ENCODE measurements at regions not wholly inside any gene's neighbourhood (a gene's known extent, or its start where the extent isn't known, plus 50 kb on each side); places are given as distances from the start of the nearest gene placed in this dataset.

GRCh38 chrX:20727447-20727846, 460.7 kb upstream of the RPS6KA3 start:
- Histone ChIP-seq H3K36me3 (ENCODE audit: control insufficient read depth in 2 of 2, insufficient read depth in 1 of 2, low read length in 2 of 2) (no peaks in the 10 kb centered on the region), H3K9me3 (ENCODE audit: control insufficient read depth, insufficient read depth, low read depth, low read length) (no peaks in the 10 kb centered on the region; the same call in 1 of the 2 replicates), H3K27ac (ENCODE audit: extremely low read depth, low read depth, low read length) (no peak overlapping the region), H3K4me1 (ENCODE audit: control insufficient read depth, insufficient read depth, low read length) (no peaks in the 10 kb centered on the region), H3K4me3 (ENCODE audit: low read depth, low read length) (no peak overlapping the region)
- POLR2A ChIA-PET = no interaction called here
- CTCF ChIA-PET = no interaction called here
- no peak for TF ChIP-seq ZNF658 (tag by site-specific recombination; IDR thresholded peaks at IDR 0.05)
- TF ChIP-seq SP3 (tag by site-specific recombination; IDR thresholded peaks at IDR 0.05) = no peak

GRCh38 chrX:20720954-20721626, 454.4 kb upstream of the RPS6KA3 start:
- Histone ChIP-seq H3K27ac (ENCODE audit: extremely low read depth, low read depth, low read length) (no peak overlapping the region), H3K4me1 (ENCODE audit: control insufficient read depth, insufficient read depth, low read length) (no peaks in the 10 kb centered on the region), H3K4me3 (ENCODE audit: low read depth, low read length) (no peak overlapping the region), H3K9me3 (ENCODE audit: control insufficient read depth, insufficient read depth, low read depth, low read length) (no peaks in the 10 kb centered on the region; the same call in 1 of the 2 replicates), H3K36me3 (ENCODE audit: control insufficient read depth in 2 of 2, insufficient read depth in 1 of 2, low read length in 2 of 2) (no peaks in the 10 kb centered on the region)
- TF ChIP-seq ZNF433 (tag by site-specific recombination; IDR thresholded peaks at IDR 0.05; ENCODE audit: low read depth) = no peak
- no peak for TF ChIP-seq KLF10 (tag by site-specific recombination; IDR thresholded peaks at IDR 0.05)
- TF ChIP-seq ZNF792 (tag by site-specific recombination; IDR thresholded peaks at IDR 0.05) = no peak
- no peak for TF ChIP-seq SP7 (tag by site-specific recombination; IDR thresholded peaks at IDR 0.05)
- TF ChIP-seq KLF9 (tag by site-specific recombination; IDR thresholded peaks at IDR 0.05; ENCODE audit: low read depth) = no peak
- TF ChIP-seq ZNF140 (tag by site-specific recombination; IDR thresholded peaks at IDR 0.05) = no peak
- no peak for TF ChIP-seq ZNF660 (tag by site-specific recombination; IDR thresholded peaks at IDR 0.05)
- no peak for TF ChIP-seq ZNF146 (tag by site-specific recombination; IDR thresholded peaks at IDR 0.05)
- TF ChIP-seq ZFP41 (tag by site-specific recombination; IDR thresholded peaks at IDR 0.05; ENCODE audit: borderline replicate concordance) = no peak
- POLR2A ChIA-PET = no interaction called here
- CTCF ChIA-PET = no interaction called here

GRCh38 chrX:20718592-20719380, 452.1 kb upstream of the RPS6KA3 start:
- no peak for TF ChIP-seq ZNF157 (tag by site-specific recombination; IDR thresholded peaks at IDR 0.05)
- TF ChIP-seq ZNF571 (tag by site-specific recombination; IDR thresholded peaks at IDR 0.05) = no peak
- TF ChIP-seq ZNF112 (tag by site-specific recombination; IDR thresholded peaks at IDR 0.05) = no peak
- no peak for TF ChIP-seq OSR2 (tag by site-specific recombination; IDR thresholded peaks at IDR 0.05)
- no peak for TF ChIP-seq ZNF248 (tag by site-specific recombination; IDR thresholded peaks at IDR 0.05)
- no peak for TF ChIP-seq ZBTB6 (tag by site-specific recombination; IDR thresholded peaks at IDR 0.05)
- no peak for TF ChIP-seq GFI1B (tag by site-specific recombination; IDR thresholded peaks at IDR 0.05)
- TF ChIP-seq SCRT2 (tag by site-specific recombination; IDR thresholded peaks at IDR 0.05) = no peak
- TF ChIP-seq ZBTB21 (tag by site-specific recombination; IDR thresholded peaks at IDR 0.05) = no peak
- ChIA-PET CTCF (no interaction called here), POLR2A (no interaction called here)
- Histone ChIP-seq H3K36me3 (ENCODE audit: control insufficient read depth in 2 of 2, insufficient read depth in 1 of 2, low read length in 2 of 2) (no peaks in the 10 kb centered on the region), H3K4me3 (ENCODE audit: low read depth, low read length) (no peak overlapping the region), H3K9me3 (ENCODE audit: control insufficient read depth, insufficient read depth, low read depth, low read length) (no peaks in the 10 kb centered on the region), H3K27ac (ENCODE audit: extremely low read depth, low read depth, low read length) (no peak overlapping the region), H3K4me1 (ENCODE audit: control insufficient read depth, insufficient read depth, low read length) (no peaks in the 10 kb centered on the region)
